SK-N-SH treated with all-trans-retinoic acid at 6 μM for 48 hours (cell line): ENCODE measurements at regions not wholly inside any gene's neighbourhood (a gene's known extent, or its start where the extent isn't known, plus 50 kb on each side); places are given as distances from the start of the nearest gene placed in this dataset.

Source experiments
- PATZ1 ChIP-seq: fragments of 250-450 bp; sonication (Bioruptor Pico); IDR thresholded peaks from 2 replicates; pipeline ENCODE4 v1.8.0; 2020; ENCODE audit warnings: mild to moderate bottlenecking, moderate library complexity, borderline replicate concordance
- RARB ChIP-seq: fragments of 250-450 bp; sonication (Bioruptor Pico); IDR thresholded peaks from 2 replicates; pipeline ENCODE4 v1.8.0; 2021; ENCODE audit warnings: mild to moderate bottlenecking, moderate library complexity
- TOX ChIP-seq: fragments of 250-450 bp; sonication (Bioruptor Pico); IDR thresholded peaks from 2 replicates; pipeline ENCODE4 v1.8.0; 2021; ENCODE audit warnings: mild to moderate bottlenecking, moderate library complexity, borderline replicate concordance
- ZC3H10 ChIP-seq: fragments of 250-450 bp; sonication (Bioruptor Pico); IDR thresholded peaks from 2 replicates; pipeline ENCODE4 v1.5.1; 2021; ENCODE audit warnings: mild to moderate bottlenecking, moderate library complexity
- ZFP3 ChIP-seq: fragments of 250-450 bp; sonication (Bioruptor Pico); IDR thresholded peaks from 2 replicates; pipeline ENCODE4 v1.5.0; 2020; ENCODE audit warnings: mild to moderate bottlenecking, moderate library complexity
- ZNF565 ChIP-seq: fragments of 450-650 bp; formaldehyde crosslinking; conservative IDR thresholded peaks from 2 replicates; pipeline ENCODE4 v1.5.0; 2020; ENCODE audit warnings: low read depth, mild to moderate bottlenecking, moderate library complexity
- ZNF70 ChIP-seq: fragments of 450-650 bp; formaldehyde crosslinking; IDR thresholded peaks from 2 replicates; pipeline ENCODE4 v1.5.0; 2020; ENCODE audit warnings: mild to moderate bottlenecking, moderate library complexity
- TF ChIP-seq, protein P1 (sequence below): fragments of 250-450 bp; sonication (Bioruptor Pico); IDR thresholded peaks from 2 replicates; pipeline ENCODE4 v1.5.1; 2020; ENCODE audit warnings: low read depth, mild to moderate bottlenecking, moderate library complexity
- TF ChIP-seq, protein P2 (sequence below): fragments of 250-450 bp; sonication (Bioruptor Pico); IDR thresholded peaks from 2 replicates; pipeline ENCODE4 v1.5.0; 2020; ENCODE audit warnings: mild to moderate bottlenecking, moderate library complexity

DNA sequence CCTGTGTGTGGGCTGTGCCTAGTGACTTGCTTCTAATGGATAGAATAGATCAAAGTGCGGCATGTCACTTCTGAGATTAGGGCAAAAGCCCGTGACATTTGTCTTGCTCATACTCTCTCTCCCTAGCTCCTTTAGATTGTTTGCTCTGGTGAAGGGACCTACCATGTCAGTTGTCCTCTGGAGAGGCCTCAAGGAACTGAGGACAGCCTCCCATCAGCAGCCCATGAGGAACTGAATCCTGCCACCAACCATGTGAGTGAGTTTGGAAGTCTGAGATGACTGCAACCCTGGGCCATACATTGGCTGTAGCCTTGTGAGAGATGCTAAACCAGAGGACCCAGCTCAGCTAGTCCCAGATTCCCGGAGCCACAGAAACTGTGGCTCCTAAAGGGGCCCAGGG, 101.6 kb upstream of the ESRRB start:
- TF ChIP-seq TOX (CRISPR knock-in tag) (no peak), PATZ1 (CRISPR knock-in tag) (no peak), ZC3H10 (CRISPR knock-in tag) (no peak), ZNF70 (CRISPR knock-in tag) (no peak), ZFP3 (CRISPR knock-in tag) (no peak), RARB (CRISPR knock-in tag) (no peak), ZNF565 (no peak)
- TF ChIP-seq, protein P1, sequence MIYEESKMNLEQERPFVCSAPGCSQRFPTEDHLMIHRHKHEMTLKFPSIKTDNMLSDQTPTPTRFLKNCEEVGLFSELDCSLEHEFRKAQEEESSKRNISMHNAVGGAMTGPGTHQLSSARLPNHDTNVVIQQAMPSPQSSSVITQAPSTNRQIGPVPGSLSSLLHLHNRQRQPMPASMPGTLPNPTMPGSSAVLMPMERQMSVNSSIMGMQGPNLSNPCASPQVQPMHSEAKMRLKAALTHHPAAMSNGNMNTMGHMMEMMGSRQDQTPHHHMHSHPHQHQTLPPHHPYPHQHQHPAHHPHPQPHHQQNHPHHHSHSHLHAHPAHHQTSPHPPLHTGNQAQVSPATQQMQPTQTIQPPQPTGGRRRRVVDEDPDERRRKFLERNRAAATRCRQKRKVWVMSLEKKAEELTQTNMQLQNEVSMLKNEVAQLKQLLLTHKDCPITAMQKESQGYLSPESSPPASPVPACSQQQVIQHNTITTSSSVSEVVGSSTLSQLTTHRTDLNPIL, result no peak
- TF ChIP-seq, protein P2, sequence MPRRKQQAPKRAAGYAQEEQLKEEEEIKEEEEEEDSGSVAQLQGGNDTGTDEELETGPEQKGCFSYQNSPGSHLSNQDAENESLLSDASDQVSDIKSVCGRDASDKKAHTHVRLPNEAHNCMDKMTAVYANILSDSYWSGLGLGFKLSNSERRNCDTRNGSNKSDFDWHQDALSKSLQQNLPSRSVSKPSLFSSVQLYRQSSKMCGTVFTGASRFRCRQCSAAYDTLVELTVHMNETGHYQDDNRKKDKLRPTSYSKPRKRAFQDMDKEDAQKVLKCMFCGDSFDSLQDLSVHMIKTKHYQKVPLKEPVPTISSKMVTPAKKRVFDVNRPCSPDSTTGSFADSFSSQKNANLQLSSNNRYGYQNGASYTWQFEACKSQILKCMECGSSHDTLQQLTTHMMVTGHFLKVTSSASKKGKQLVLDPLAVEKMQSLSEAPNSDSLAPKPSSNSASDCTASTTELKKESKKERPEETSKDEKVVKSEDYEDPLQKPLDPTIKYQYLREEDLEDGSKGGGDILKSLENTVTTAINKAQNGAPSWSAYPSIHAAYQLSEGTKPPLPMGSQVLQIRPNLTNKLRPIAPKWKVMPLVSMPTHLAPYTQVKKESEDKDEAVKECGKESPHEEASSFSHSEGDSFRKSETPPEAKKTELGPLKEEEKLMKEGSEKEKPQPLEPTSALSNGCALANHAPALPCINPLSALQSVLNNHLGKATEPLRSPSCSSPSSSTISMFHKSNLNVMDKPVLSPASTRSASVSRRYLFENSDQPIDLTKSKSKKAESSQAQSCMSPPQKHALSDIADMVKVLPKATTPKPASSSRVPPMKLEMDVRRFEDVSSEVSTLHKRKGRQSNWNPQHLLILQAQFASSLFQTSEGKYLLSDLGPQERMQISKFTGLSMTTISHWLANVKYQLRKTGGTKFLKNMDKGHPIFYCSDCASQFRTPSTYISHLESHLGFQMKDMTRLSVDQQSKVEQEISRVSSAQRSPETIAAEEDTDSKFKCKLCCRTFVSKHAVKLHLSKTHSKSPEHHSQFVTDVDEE (CRISPR knock-in tag), result no peak
